Endothelial cell of umbilical vein (primary cell): ENCODE measurements at regions not wholly inside any gene's neighbourhood (a gene's known extent, or its start where the extent isn't known, plus 50 kb on each side); places are given as distances from the start of the nearest gene placed in this dataset.

ENCODE experiments used
- BruUV-seq: library from RNA; stranded (reverse); fragments of 400-500 nt; replicated peaks from 2 replicates; lab custom pipeline; 2021; lab: Mats Ljungman, UMichigan
- CTCF ChIA-PET: fragments of 300-600, 350-600 bp; sonication (Branson Sonifier 250); formaldehyde crosslinking; loops from one replicate; lab custom pipeline; 2021; ENCODE audit warnings: antibody characterized with exemption, inconsistent platforms; lab: Charles Lee
- POLR2A ChIA-PET: fragments of 300-600, 350-600 bp; sonication (Branson Sonifier 250); formaldehyde crosslinking; loops from one replicate; lab custom pipeline; 2021; ENCODE audit warnings: antibody characterized with exemption, inconsistent platforms; lab: Charles Lee
- DNase-seq: peaks from one replicate; pipeline ENCODE4 v3.0.0-alpha.2; 2011; ENCODE audit warnings: low read depth, low spot score
- FAIRE-seq: peaks from 2 replicates; lab custom pipeline; 2011; peaks lifted over from hg19 to GRCh38; lab: Jason Lieb, UNC
- H2AFZ ChIP-seq: 2 replicates; pipeline ENCODE4 v1.6.0; 2012; ENCODE audit warnings: low read depth, low read length, control low read depth, inconsistent platforms
- H3K27ac ChIP-seq: 2 replicates; pipeline ENCODE4 v1.5.1; 2011; ENCODE audit warnings: low read depth, mild to moderate bottlenecking, control low read depth, low read length, moderate library complexity; ENCODE audit not compliant: insufficient read depth
- H3K27me3 ChIP-seq, 2 experiments: 2 replicates each; pipeline versions ENCODE4 v1.6.0 to v1.6.1; 2011; ENCODE audit warnings: low read length in 2 of 2, mixed read lengths in 1 of 2; ENCODE audit not compliant: control insufficient read depth in 2 of 2, insufficient read depth in 2 of 2
- H3K36me3 ChIP-seq, 2 experiments: 2 replicates in 1 of 2; 3 replicates in 1 of 2; pipeline ENCODE4 v1.5.1; 2011; ENCODE audit warnings: low read length in 2 of 2, mild to moderate bottlenecking in 1 of 2, moderate library complexity in 1 of 2; ENCODE audit not compliant: control insufficient read depth in 2 of 2, insufficient read depth in 2 of 2; ENCODE audit errors: extremely low read depth in 1 of 2
- H3K4me1 ChIP-seq: 3 replicates; pipeline ENCODE4 v1.5.1; 2011; ENCODE audit warnings: mild to moderate bottlenecking, low read length; ENCODE audit not compliant: control insufficient read depth, insufficient read depth; ENCODE audit errors: extremely low read depth
- H3K4me2 ChIP-seq: 2 replicates; pipeline ENCODE4 v1.6.1; 2011; ENCODE audit warnings: low read length, control low read depth, mixed read lengths; ENCODE audit not compliant: insufficient read depth
- H3K4me3 ChIP-seq, 3 experiments: fragments of 200-600 bp in 1 of 3; sonication (generic), shearing (Covaris generic) in 1 of 3; replicated peaks in 1 of 3; 2 replicates each; pipeline ENCODE4 v1.5.1; 2011 to 2016; ENCODE audit warnings: control low read depth in 3 of 3, low read length in 3 of 3, mild to moderate bottlenecking in 2 of 3, inconsistent platforms in 1 of 3, low read depth in 1 of 3, moderate library complexity in 1 of 3; ENCODE audit not compliant: insufficient read depth in 1 of 3
- H3K79me2 ChIP-seq: 2 replicates; pipeline ENCODE4 v1.6.0; 2012; ENCODE audit warnings: low read length, inconsistent platforms; ENCODE audit not compliant: control insufficient read depth, insufficient read depth
- H3K9ac ChIP-seq: replicated peaks from 2 replicates; pipeline ENCODE3; 2011; ENCODE audit warnings: low read length, control low read depth; ENCODE audit not compliant: insufficient read depth; ENCODE audit errors: extremely low read depth
- H3K9me1 ChIP-seq: replicated peaks from 3 replicates; pipeline ENCODE4 v1.6.0; 2011; ENCODE audit warnings: mild to moderate bottlenecking, low read length; ENCODE audit not compliant: control insufficient read depth, insufficient read depth; ENCODE audit errors: extremely low read depth
- H3K9me3 ChIP-seq: replicated peaks from 2 replicates; pipeline ENCODE4 v1.5.1; 2012; ENCODE audit warnings: low read length, inconsistent platforms; ENCODE audit not compliant: control insufficient read depth, insufficient read depth
- H4K20me1 ChIP-seq: replicated peaks from 2 replicates; pipeline ENCODE3; 2011; ENCODE audit warnings: mild to moderate bottlenecking, low read length; ENCODE audit not compliant: control insufficient read depth, insufficient read depth; ENCODE audit errors: extremely low read depth
- EZH2 ChIP-seq: IDR thresholded peaks from 2 replicates; pipeline ENCODE4 v1.6.1; 2012; ENCODE audit warnings: borderline replicate concordance, low read depth, mild to moderate bottlenecking, moderate library complexity, low read length, inconsistent platforms; ENCODE audit not compliant: severe bottlenecking
- FOS ChIP-seq: IDR thresholded peaks from 2 replicates; pipeline ENCODE4 v1.6.1; 2011; ENCODE audit warnings: mild to moderate bottlenecking, low read length, moderate library complexity, borderline replicate concordance; ENCODE audit not compliant: insufficient read depth
- GATA2 ChIP-seq: IDR thresholded peaks from 2 replicates; pipeline ENCODE4 v1.7.0; 2011; ENCODE audit warnings: low read depth, mild to moderate bottlenecking, moderate library complexity, mixed read lengths, low read length; ENCODE audit not compliant: insufficient read length, insufficient read depth
- JUN ChIP-seq: IDR thresholded peaks from 2 replicates; pipeline ENCODE4 v1.6.1; 2011; ENCODE audit warnings: borderline replicate concordance, low read depth; ENCODE audit not compliant: insufficient read length, insufficient read depth
- MYC ChIP-seq: IDR thresholded peaks from one replicate; pipeline ENCODE4 v1.6.1; 2011; ENCODE audit warnings: mild to moderate bottlenecking, low read depth, low read length
- POLR2A ChIP-seq: IDR thresholded peaks from 2 replicates; pipeline ENCODE4 v1.6.1; 2012; ENCODE audit warnings: low read depth, mild to moderate bottlenecking, control low read depth, low read length
- POLR2AphosphoS5 ChIP-seq: IDR thresholded peaks from 2 replicates; pipeline ENCODE4 v1.6.1; 2012; ENCODE audit warnings: low read depth, mild to moderate bottlenecking, control low read depth, low read length, moderate library complexity; ENCODE audit not compliant: insufficient read depth
- dilution Hi-C: fragments of 300-500 bp; cut with MboI; formaldehyde crosslinking; loops from one replicate; pipeline ENCODE4 v1.15.0; 2019; ENCODE audit warnings: low sequenced_read_pairs; ENCODE audit not compliant: extremely low pct_ligation_motif_present
- intact Hi-C: fragments of 100-400 bp; cut with micrococcal nuclease; formaldehyde crosslinking; loops from one replicate; pipeline ENCODE4 v1.10.0; 2022
- TF ChIP-seq, protein P1 (sequence below), 2 donors: IDR thresholded peaks; 1 replicate in 1 of 2; 2 replicates in 1 of 2; pipeline ENCODE4 v1.5.1; 2011; ENCODE audit warnings: low read length in 2 of 2, mild to moderate bottlenecking in 2 of 2, moderate library complexity in 2 of 2, control low read depth in 1 of 2, inconsistent platforms in 1 of 2, low read depth in 1 of 2; ENCODE audit not compliant: insufficient read depth in 1 of 2; ENCODE audit errors: extremely low read depth in 1 of 2
- TF ChIP-seq, protein P2 (sequence below): IDR thresholded peaks from 2 replicates; pipeline ENCODE4 v1.6.1; 2011; ENCODE audit not compliant: insufficient read depth, insufficient read length

DNA sequence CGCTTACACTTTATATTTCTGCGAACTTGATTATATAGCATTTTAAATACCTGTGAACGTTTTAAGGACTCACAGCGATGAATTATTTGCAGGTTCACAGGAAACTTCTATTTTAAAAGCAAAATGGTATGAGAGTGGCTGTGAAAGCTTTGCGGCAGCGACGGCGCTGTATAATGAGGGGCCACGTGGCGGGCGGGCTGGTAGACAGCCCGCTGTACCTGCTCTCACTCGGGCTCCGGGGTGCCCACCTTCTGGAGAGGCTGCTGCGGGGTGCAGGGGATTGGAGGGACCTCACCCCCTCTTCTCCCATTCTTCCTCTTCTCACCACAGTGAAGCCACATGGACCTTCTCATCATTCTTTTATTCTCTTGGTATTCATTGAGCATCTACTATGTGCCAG lies 164.2 kb upstream of the MYL2 start:
- dilution Hi-C loops (no loop called here), intact Hi-C loops (no loop called here)
- Histone ChIP-seq H2AFZ (no peak overlapping the region), H3K4me1 (no peaks in the 10 kb centered on the region), H4K20me1 (no peaks in the 10 kb centered on the region), H3K36me3 (no peaks in the 10 kb centered on the region), H3K4me3 (no peak overlapping the region), H3K79me2 (no peaks in the 10 kb centered on the region), H3K9me3 (no peaks in the 10 kb centered on the region), H3K4me2 (no peak overlapping the region), H3K9me1 (no peaks in the 10 kb centered on the region), H3K27ac (no peak overlapping the region), H3K9ac (no peak overlapping the region), H3K27me3 (no peaks in the 10 kb centered on the region)
- DNase-seq = no peak
- TF ChIP-seq JUN = no peak
- TF ChIP-seq POLR2A = no peak
- no peak for TF ChIP-seq EZH2
- TF ChIP-seq MYC = no peak
- TF ChIP-seq, protein P1, sequence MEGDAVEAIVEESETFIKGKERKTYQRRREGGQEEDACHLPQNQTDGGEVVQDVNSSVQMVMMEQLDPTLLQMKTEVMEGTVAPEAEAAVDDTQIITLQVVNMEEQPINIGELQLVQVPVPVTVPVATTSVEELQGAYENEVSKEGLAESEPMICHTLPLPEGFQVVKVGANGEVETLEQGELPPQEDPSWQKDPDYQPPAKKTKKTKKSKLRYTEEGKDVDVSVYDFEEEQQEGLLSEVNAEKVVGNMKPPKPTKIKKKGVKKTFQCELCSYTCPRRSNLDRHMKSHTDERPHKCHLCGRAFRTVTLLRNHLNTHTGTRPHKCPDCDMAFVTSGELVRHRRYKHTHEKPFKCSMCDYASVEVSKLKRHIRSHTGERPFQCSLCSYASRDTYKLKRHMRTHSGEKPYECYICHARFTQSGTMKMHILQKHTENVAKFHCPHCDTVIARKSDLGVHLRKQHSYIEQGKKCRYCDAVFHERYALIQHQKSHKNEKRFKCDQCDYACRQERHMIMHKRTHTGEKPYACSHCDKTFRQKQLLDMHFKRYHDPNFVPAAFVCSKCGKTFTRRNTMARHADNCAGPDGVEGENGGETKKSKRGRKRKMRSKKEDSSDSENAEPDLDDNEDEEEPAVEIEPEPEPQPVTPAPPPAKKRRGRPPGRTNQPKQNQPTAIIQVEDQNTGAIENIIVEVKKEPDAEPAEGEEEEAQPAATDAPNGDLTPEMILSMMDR (IDR thresholded peaks at IDR 0.05; ENCODE audit: extremely low read depth in 1 of 2, insufficient read depth in 1 of 2, low read depth in 1 of 2, low read length in 2 of 2) = no peak
- no peak for TF ChIP-seq POLR2AphosphoS5
- TF ChIP-seq, protein P2, sequence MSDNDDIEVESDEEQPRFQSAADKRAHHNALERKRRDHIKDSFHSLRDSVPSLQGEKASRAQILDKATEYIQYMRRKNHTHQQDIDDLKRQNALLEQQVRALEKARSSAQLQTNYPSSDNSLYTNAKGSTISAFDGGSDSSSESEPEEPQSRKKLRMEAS = no peak
- TF ChIP-seq GATA2 = no peak
- TF ChIP-seq FOS = no peak
- no TSS peak for BruUV-seq
- ChIA-PET CTCF (no interaction called here), POLR2A (no interaction called here)
- no peak for FAIRE-seq
